ENCODE measurements at regions not wholly inside any gene's neighbourhood (a gene's known extent, or its start where the extent isn't known, plus 50 kb on each side); places are given as distances from the start of the nearest gene placed in this dataset.
A peak's percentile ranks its signal among the peaks of the same experiment; 100 is the strongest.

DNA sequence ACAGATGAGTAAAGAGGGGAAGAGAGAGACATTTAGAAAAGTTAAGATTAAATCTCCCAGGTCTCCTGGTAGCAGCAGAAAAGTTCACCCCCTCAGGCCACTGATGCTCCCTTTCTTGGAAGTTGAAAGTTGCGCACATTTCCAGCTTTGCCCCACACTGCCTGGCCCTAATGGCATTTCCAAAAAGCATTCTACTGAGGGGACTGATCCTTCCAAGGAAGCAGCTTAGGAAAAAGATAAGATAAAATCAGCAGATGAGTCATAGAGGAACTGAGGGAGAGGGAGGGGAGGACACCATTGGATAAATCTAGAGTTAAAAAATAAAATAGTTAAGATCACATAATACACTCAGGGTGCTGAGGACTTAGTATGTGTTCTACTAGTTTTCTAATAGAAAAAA, 67.6 kb upstream of the SLC12A2 start (continued):
- no peak for TF ChIP-seq ZNF449 (CRISPR knock-in tag; IDR thresholded peaks at IDR 0.05)
- no peak for TF ChIP-seq ZNF740 (CRISPR knock-in tag; IDR thresholded peaks at IDR 0.05)
- TF ChIP-seq ZNF740 (tag; IDR thresholded peaks at IDR 0.05) = no peak
- TF ChIP-seq KLF1 (tag; IDR thresholded peaks at IDR 0.05) = no peak
- no peak for TF ChIP-seq ZNF436 (CRISPR knock-in tag; IDR thresholded peaks at IDR 0.05)
- peak; percentile 86 for TF ChIP-seq ARID1B (IDR thresholded peaks at IDR 0.05)
- no peak for TF ChIP-seq CBX2 (IDR thresholded peaks at IDR 0.05; ENCODE audit: insufficient read depth, low read length, poor library complexity, severe bottlenecking)
- TF ChIP-seq ETV6 (IDR thresholded peaks at IDR 0.05; ENCODE audit: borderline replicate concordance in 1 of 2, low read depth in 2 of 2, low read length in 1 of 2) = no peak
- TF ChIP-seq ETV6 (CRISPR knock-in tag; IDR thresholded peaks at IDR 0.05; ENCODE audit: borderline replicate concordance) = no peak
- no peak for TF ChIP-seq SRSF3 (IDR thresholded peaks at IDR 0.05; ENCODE audit: insufficient read depth, low read length)
- TF ChIP-seq MYBL2 (IDR thresholded peaks at IDR 0.05; ENCODE audit: low read depth) = no peak
- no peak for TF ChIP-seq MYBL2 (CRISPR knock-in tag; IDR thresholded peaks at IDR 0.05; ENCODE audit: borderline replicate concordance)
- TF ChIP-seq GTF2E2 (tag; IDR thresholded peaks at IDR 0.05) = no peak
- TF ChIP-seq ATF3 (IDR thresholded peaks at IDR 0.05) = peak; percentile 83
- no peak for TF ChIP-seq ATF3 (CRISPR knock-in tag; conservative IDR thresholded peaks at IDR 0.05)
- TF ChIP-seq, protein P1, sequence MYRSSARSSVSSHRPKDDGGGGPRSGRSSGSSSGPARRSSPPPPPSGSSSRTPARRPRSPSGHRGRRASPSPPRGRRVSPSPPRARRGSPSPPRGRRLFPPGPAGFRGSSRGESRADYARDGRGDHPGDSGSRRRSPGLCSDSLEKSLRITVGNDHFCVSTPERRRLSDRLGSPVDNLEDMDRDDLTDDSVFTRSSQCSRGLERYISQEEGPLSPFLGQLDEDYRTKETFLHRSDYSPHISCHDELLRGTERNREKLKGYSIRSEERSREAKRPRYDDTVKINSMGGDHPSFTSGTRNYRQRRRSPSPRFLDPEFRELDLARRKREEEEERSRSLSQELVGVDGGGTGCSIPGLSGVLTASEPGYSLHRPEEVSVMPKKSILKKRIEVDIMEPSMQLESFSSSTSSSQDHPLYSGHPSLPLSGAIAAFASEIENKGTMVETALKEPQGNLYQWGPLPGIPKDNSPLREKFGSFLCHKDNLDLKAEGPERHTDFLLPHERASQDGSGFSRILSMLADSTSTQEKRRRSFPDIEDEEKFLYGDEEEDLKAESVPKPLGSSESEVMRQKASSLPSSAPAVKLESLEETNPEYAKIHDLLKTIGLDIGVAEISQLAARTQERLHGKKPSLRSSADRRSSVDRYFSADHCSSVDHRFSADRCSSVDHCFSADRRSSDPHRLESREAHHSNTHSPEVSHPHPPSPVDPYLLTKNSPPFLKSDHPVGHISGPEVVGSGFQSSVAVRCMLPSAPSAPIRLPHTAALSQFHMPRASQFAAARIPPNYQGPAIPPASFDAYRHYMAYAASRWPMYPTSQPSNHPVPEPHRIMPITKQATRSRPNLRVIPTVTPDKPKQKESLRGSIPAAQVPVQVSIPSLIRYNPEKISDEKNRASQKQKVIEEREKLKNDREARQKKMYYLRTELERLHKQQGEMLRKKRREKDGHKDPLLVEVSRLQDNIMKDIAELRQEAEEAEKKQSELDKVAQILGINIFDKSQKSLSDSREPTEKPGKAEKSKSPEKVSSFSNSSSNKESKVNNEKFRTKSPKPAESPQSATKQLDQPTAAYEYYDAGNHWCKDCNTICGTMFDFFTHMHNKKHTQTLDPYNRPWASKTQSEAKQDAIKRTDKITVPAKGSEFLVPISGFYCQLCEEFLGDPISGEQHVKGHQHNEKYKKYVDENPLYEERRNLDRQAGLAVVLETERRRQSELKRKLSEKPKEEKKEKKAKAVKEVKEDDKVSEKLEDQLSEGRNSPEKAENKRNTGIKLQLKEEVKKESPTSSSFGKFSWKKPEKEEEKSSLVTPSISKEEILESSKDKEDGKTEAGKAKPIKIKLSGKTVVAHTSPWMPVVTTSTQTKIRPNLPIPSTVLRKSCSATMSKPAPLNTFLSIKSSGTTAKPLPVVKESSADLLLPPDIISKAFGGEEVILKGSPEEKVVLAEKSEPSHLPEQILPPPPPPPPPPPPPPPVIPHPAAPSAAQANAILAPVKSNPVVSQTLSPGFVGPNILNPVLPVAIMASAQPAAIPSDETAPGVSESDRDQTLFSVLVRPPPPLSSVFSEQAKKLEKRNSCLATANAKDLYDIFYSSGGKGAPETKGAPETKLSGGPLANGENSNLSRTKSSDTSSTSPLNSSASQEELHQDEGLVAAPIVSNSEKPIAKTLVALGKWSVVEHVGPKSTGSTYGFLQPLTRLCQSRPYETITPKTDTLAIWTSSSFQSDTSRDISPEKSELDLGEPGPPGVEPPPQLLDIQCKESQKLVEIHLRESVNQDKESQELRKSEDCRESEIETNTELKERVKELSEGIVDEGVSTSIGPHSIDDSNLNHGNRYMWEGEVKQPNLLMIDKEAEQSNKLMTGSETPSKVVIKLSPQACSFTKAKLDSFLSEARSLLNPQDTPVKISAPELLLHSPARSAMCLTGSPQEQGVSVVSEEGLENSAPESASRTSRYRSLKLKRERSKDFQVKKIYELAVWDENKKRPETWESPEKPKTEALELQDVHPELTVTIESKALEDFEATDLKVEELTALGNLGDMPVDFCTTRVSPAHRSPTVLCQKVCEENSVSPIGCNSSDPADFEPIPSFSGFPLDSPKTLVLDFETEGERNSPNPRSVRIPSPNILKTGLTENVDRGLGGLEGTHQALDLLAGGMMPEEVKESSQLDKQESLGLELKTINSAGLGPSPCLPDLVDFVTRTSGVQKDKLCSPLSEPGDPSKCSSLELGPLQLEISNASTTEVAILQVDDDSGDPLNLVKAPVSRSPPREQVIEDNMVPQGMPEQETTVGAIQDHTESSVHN (IDR thresholded peaks at IDR 0.05; ENCODE audit: borderline replicate concordance in 1 of 2, low read depth in 1 of 2) = no peak
- TF ChIP-seq GTF2A2 (tag; IDR thresholded peaks at IDR 0.05) = no peak
- no peak for TF ChIP-seq NFIC (IDR thresholded peaks at IDR 0.05)
